ENCODE measurements at regions not wholly inside any gene's neighbourhood (a gene's known extent, or its start where the extent isn't known, plus 50 kb on each side); places are given as distances from the start of the nearest gene placed in this dataset.

DNA sequence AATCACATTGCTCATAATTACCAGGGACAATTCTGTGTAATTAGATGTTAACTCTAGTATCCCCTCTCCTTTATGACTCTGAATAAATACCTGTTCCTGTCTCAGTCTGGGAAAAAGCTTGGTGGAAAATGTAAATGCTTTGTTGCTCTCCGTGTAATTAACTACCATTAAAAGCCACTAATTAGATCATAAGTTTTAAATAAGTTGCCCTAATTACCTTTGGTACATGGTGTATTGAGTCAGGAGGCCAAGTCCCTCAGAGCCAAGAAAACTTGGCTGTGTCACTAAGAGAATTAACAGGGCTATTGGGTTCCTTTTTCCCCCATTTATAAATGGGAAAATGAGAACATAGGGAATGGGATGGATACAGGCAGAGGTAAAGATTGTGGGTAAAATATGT, 617.6 kb downstream of the TLR4 start:
- FAIRE-seq = no peak

DNA sequence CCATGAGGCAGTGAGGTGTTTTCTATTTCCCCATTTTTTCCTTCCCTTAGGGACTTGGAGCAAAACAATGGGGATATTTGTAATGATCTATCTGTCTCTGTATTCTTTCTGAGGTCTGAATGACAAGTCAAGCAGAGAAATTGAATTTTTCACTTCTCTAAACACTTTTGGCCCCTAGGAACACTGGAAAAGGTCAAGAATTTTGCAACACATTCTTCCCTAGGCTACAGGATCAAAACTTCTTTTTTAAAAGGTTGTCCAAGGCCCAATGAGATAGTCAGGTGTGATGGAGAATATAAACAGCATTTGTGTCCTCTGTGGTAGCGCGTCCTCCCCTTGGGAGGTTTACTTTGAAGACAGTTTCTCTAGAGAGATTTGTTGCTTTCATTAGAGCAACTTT, 620.5 kb downstream of the TLR4 start:
- FAIRE-seq = no peak

DNA sequence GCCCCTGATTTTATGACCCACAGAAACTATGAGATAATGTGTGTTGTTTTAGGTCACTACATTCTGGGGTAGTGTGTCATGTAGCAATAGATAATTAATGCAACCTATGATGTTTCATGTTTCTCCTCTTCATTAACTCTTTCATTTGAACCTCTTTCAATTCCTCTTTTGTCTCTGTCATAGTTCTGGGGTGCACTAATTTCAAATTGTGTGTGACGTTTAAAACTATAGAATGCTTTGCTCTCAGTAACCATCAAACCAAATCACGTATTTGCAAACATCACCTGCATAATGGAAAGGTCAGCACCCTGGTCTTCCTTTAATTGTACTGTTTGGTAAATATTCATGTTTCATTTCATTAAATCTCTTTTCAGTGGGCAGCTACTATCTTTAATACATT, 621.6 kb downstream of the TLR4 start:
- FAIRE-seq = no peak

DNA sequence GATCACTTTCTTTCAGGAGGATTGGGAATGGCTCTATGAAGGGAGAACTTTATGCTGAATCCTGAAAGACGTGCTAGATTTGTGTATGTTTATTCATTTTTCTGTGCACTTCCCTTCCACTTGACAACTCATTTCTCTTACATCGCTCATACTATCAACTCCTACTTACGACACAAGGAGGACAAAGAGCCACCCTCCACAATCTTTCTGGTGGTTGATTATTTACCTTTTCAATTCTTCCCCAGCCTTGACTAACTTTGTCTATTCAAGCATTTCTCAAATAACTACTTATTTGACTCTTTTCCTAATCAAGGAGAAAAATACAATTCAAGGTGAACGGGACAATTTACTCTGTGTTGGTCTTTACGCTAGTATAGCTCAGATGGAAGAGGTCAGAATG, 622.1 kb downstream of the TLR4 start:
- no peak for FAIRE-seq

DNA sequence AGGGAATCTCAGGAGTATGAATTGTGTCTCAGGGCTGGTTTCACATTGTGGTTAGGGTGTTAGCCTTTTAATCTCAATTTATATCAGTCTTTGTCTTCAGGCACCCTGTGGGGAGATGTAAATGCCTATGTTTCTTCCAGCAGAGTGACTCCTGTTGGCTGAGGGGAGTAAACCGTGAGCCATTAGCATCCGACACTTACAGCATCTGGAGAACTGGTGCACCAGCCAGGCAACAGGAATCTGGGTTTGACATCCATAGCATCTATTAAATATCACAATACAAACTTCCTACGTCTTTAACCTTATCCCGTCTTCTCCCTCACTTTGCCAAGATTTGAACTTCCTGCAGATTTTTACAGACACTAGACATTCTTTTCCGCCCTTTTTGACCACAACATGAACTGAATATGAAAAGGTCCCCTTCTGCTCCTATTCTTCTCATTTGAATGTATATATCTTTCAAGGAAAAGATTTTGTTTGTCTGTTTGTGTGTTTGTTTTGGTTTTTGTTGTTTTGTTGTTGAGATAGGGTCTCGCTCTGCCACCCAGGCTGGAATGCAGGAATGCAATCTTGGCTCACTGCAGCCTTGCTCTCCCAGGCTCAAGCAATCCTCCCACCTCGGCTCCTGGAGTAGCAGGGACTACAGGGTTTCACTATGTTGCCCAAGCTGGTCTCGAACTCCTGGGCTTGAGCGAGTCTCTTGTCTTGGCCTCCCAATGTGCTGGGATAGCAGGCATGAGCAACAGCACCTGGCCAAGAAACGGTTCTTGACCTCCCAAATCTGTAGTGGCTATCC, 626.2 kb downstream of the TLR4 start:
- FAIRE-seq = no peak

DNA sequence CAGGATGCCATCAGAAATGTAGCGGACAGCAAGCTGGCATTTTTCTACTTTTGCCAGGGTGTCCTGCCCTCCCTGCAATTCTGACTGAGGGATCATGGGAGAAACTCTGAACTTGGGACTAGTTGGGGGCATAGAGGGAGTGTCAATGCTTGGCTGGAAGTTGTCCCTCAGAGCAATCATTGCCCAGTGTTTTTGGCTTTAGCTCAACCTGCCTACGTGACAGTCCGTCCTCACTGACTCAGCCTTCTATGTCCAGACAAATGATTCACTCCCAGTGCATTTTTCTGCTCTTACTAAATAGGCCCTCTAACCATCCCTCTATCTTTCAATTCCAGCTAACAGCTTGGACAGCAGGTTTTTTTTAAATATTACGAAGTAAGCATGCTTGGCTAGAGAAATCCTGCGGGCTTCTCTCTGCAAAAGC, 627.4 kb downstream of the TLR4 start:
- FAIRE-seq = no peak

DNA sequence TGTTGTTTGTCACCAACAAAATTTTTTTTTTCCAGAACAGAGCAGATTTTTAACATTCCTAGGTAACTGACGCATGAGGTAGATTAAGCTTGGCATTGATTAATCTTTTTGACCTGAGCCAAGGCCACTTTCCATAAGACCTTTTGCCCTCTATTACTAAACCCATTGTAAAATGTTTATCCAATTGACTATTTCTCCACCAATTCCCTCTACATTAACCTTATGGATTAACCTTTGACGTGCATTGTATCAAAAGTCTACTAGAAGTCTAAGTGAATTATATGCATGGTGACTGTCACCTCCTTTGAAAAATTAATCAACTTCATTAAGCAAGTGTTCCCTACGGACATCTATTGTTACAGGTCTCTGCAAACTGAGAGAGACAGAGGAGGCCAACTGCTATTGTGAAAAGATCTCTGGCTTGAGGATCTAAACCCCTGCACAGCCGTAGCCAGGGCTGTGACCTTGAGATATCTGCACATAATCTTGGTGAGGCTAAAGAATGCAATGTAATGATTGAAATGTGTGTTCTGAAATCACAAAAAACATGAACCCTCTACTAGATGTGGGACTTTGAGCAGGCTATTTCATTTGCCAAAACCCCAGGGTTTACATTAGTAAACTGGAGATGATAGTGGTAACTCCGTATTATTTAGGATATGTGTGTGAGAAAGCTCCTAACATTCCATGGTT, 632.2 kb downstream of the TLR4 start:
- FAIRE-seq = no peak

DNA sequence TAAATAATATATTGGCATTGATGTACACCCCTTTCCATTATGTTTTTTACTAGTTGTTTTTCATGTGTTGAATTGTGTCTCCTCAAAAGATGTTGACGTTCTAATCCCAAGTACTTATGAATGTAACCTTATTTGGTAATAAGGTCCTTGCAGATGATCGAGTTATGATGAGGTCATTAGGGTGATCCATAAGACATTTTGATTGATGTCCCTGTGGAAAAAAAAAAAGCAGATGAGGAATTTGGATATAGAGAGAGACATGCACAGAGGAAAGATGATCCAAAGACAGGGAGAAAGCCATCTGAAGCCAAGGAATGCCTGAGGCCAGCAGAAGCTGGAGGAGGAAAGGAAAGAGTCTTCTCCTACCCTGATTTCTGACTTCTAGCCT, 632.7 kb downstream of the TLR4 start:
- no peak for FAIRE-seq

DNA sequence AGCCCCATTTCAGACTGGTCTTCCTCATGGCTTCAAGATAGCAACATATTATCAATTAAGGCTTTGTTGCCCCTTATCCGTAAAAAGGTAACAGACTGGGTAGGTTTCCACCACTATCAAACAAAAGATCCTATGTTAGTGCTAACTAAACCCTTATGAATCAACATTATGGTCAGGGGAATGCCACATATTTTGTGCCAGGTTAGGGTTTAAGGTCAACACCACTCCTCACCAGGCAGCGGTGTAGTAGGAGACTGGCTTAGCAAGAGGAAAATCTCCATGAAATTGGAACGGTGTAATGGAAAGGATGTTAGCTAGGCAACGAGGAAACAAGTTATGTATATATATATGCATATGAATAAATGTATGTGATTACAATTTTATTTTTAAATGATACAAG, 655.8 kb downstream of the TLR4 start:
- no peak for FAIRE-seq

DNA sequence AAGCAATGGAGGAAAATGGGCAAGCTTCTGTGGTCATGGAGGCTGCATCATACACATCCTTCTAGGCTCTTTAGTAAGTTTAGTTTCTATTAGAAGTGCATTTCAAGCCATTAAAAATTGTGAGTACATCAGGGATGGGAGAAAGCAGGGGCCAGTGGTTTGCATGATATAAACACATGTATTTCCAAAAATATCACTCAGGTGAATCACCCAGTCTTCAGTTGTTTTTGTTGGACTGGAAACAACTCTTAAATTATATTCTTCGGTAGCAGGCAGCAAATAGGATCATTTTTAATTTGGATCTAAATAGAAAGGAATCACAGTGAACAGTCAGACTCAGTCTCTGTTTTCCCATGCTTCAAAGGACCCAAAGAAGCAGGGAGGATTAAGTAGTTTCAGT, 657.9 kb downstream of the TLR4 start:
- FAIRE-seq = no peak

DNA sequence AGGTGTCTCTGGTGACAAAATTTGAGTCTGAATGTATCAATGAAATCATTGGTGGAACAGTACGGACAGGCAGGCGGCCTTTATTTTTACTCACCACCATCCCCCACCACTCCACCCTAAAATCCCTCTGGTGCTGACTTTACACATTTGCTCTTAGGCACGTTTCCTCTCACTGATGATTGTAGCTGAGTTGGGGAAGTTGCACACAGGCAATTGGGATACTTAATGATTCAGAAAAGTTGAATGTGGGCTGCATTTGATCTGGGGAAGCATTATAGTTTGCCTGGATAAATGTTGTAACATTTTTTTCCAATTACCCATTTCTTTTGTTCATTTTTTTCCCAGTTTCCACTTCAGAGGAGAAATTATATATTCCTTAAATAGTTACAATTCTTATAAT, 658.4 kb downstream of the TLR4 start:
- FAIRE-seq = no peak

DNA sequence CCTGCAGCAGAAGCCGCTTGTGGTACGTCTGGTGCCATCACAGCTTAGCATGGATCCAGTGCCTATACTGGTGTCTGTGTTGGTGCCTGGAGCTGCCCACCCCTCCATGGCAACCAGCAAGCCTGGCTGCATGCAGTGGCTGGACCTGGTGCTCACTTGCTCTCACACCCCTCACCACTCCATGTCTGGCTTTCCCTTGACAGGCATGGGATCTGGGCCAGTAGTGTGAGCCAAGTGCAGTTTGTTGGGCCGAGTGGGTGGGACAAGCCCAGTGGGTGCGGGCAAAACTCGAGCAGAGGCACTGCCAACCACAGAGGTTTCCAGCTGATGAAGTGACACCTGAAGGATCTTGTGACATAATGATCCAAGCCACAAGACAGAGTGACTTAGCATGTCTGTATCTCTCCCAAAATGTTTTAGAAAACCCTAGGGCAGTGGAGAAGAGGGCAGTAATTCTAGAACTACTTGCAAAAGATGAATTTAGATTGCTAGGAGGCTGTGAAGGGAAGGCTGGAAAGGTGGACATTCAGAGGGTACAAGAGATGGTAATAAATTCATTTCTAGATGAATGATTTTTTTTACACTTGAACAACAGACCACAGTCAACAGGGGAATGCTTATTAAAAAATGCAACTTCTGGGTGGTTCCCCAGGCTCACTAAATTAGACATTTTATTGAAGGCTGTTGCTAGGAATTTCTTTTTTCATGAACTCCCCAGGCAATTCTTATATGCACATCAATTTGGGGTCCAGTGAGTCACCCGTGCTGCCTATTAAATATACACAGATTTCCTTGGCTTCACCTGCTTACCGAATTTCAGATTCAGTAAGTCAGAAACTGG, 660.3 kb downstream of the TLR4 start:
- FAIRE-seq = no peak

DNA sequence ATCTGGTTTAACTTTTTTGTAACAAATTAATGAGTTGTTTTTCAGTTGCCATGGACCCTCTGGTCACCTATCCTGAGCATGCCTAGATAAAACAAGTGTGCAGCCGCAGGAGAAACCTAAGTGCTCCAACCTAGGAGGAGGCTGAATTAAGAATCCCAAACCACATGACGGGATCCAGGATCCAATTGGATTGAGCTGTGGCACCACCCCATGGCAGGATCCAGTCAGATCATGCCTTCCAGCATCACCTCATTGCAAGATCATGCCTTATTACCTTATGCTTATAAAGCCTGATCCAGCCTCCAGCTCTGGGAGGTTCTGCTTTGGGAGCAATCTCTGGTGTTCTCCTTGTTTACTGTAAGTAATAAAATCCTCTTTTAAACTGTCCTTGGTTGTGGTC, 662.0 kb downstream of the TLR4 start:
- no peak for FAIRE-seq

DNA sequence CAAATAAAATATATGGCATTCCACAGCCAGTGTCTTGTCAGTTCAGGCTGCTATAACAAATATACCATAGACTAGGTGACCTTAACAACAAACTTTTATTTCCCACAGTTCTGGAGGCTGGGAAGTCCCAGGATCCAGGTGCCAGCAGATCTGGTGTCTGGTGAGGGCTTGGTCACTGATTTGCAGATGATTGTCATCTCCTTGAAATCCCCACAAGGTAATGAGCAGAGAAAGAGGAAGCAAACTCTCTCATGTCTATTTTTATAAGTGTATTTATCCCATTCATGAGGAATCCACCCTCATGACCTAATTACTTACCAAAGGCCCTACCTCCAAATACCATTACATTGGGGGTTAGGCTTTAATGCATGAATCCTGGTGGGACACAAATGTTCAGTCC, 663.2 kb downstream of the TLR4 start:
- FAIRE-seq = no peak

DNA sequence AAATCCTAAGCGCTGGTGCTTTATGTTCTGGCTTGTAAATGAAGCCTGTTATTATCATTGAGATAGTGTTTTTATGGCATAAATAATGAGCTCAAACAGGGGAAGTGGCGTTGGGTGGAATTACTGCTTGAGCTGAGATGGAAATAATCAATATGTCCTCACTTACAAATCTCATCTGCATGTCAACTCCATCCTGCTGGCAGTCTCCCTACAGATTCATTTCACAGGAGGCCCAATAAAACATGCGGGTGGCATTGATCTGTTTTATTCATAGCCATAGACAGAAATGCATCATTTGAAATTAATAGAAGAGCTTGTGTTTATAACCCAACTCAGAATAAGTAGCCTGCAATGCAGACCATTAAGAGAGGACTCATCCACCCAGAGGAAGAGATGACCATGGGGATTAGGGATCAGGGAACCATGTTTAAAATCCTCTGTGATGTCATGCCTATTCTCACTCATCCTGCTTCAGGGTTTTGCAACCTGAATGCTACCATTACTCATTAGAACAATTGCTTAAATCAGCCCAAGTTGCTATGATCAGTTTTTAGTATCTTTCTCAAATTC, 680.4 kb downstream of the TLR4 start:
- no peak for FAIRE-seq

DNA sequence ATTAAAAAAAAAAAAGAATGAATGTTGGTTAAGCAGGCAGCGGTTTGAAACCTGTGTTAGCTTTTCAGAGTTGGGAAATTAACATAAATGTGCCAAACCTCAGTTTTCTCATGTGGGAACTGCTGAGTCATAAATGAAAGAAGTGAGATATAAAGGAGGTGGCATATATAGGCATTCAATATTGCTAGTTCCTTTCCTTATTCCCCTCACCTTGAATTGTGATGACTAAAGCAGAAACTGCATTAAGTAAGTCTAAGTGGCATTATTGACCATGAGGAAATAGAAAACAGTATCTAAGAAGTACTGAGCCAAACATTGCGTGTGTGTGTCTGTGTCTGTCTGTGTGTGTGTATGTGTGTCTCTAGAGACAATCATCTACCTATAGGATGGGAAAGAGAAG, 691.2 kb downstream of the TLR4 start:
- no peak for FAIRE-seq

DNA sequence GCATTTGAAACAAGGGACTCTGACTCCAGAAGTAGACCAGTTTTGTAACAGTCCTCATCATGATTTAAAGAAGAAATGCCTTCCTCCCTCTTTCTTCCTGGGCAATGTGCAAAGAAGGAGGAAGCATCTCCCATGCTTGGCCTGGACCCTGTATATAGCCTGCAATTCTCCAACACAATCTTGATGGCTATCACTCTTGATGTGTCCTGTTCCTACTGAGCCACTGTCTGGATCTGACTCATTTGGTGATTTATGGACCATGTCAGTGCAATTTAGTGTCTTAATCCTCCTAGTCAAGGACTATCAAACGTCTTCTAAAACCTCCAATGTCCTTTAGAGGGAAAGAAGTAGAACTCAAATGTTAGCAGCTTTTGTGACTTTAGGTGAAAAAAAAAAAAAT, 697.3 kb downstream of the TLR4 start:
- FAIRE-seq = no peak

DNA sequence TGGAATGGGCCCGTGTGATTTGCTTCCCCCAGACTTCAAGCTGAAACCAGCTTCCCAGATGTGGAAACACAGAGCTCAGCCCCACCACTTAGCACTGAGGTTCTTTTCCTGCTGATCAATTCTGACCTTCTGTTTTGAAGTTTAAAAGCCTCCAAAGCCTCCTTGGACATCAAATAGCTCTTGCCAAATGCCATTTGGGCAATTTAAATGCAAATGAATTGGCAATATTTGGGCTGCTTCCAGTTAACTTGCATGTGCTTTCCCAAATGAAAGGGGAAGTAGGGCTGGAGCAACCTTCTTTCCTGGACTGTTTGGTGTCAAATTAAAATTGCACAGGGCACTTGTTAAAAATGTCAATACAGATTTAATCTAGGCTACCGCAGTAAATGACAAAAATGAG, 710.5 kb downstream of the TLR4 start:
- no peak for FAIRE-seq

DNA sequence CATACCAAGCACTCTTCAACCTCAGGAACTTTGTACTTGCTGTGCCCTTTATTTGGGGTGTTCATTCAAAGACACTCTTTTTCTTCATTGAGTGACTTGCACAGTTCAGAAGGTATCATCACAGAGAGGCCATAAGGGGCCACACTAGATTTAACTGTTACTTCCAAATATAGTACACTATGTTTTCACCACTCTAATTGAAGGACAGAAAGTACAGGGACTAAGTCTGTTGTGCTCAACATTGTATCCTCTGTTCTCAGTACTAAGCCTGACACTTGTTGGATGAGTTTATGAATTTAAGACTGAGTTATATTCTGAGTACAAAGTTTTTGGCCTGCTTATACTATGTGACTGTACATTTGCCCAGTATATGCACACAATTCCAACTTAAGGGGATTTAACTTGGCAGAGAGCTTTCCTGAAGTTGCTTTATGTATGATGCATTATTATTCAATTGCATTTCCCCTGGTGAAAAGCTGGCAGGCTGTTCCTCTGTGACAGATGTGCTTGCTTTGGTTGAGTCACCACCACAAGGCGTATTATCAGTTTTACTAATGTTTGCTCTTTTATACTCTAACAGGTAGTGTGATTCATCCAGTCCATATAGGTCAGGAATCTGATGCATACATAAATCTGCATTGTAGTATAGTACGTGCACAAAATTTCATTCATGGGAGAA, 714.8 kb downstream of the TLR4 start:
- no peak for FAIRE-seq

DNA sequence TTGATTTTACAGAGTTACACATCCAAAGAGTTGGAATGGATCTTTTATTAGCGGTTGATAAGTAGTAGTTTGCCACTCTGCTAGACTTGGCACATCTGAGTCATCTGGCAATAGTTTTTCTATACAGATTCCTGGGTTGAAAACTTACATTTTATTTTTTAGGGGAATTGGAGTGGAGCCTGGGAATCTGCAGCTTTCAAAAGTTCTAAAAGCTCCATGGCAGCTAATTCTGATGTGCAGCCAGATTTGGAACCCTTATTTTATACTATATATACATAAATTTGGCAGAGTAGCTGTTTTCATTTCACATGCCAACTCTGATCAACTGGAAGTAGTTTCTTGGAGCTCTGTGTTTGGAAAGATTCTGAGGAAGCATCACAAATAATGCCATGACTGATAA, 715.5 kb downstream of the TLR4 start:
- no peak for FAIRE-seq

DNA sequence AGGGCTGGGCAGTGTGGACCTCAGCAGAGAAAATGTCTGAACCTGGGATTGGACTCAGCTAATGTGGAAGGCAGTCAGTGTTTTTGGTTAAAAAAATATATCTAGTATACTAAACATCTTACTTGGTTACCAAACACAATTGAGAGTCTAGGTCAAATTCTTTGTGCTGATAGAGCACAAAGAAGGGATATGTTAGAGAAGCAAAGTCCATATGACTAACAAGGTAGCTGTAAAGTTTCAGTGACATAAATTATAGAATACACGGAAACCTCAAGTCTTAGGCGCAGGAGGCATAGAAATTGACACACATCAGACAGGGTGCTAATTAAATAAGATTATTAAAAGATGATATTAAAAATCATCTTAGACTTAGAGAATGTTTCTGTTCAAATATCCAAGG, 718.3 kb downstream of the TLR4 start:
- no peak for FAIRE-seq

DNA sequence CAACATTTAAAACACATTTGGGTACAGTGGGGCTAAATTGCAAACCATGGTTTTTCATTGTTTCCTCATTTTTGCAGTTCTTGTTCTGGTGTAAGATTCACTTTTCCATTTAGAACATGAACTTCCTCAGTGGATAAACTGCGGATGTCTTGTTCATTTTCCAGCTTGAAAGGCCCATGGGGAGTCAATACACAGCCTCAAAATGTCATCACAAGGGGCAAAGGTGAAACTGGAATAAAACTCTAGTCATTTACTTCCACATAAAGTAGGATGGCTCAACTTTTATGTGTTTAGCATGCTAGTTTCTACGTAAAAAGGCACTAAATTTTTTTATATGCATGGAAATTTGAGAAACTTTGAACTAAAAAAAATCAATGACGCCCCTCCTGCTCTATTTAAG, 718.8 kb downstream of the TLR4 start:
- no peak for FAIRE-seq

DNA sequence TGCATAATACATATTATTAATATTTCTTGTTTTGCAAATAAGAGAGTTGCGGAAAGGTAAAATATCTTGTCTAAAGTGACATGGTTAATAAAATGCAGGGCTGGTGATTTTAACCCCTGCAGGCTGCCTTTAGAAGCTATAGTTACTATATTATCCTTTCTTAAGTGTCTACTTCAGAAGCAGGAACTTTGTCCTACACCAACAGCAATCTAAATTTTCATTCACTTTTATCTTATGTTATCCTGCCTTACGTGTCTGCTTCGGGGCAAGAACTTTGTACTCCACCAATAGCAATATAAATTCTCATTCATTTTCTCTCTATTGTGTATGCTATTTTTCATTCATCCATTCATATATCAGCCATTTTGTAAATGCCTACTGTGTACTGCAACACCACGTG, 719.5 kb downstream of the TLR4 start:
- no peak for FAIRE-seq
